Activated CD8-positive, alpha-beta T cell treated with anti-CD3 and anti-CD28 coated beads for 36 hours (primary cell): ENCODE measurements at regions not wholly inside any gene's neighbourhood (a gene's known extent, or its start where the extent isn't known, plus 50 kb on each side); places are given as distances from the start of the nearest gene placed in this dataset.

Experiments used
- ATAC-seq: fragments of 200-7000 bp; cut with Tn5 transposase; one replicate; pipeline ENCODE4 v1.10.0; 2021; ENCODE audit warnings: mild to moderate bottlenecking, moderate library complexity
- CTCF ChIA-PET: fragments of 350-600 bp; sonication (Branson Sonifier 250); formaldehyde crosslinking; loops from one replicate; lab custom pipeline; 2021; ENCODE audit warnings: antibody characterized with exemption; lab: Charles Lee
- POLR2A ChIA-PET: fragments of 350-600 bp; sonication (Branson Sonifier 250); formaldehyde crosslinking; loops from one replicate; lab custom pipeline; 2021; ENCODE audit warnings: antibody characterized with exemption; lab: Charles Lee
- DNase-seq: peaks from one replicate; pipeline ENCODE4 v3.0.0-alpha.2; 2020
- H3K27ac Mint-ChIP-seq: one replicate; pipeline ENCODE4 v1.8.0; 2021; ENCODE audit warnings: mild to moderate bottlenecking, mixed read lengths
- H3K27me3 Mint-ChIP-seq: one replicate; pipeline ENCODE4 v1.8.0; 2021; ENCODE audit warnings: mixed read lengths
- H3K36me3 Mint-ChIP-seq: one replicate; pipeline ENCODE4 v1.8.0; 2021; ENCODE audit warnings: low read depth, mixed read lengths
- H3K4me1 Mint-ChIP-seq: one replicate; pipeline ENCODE4 v1.8.0; 2021; ENCODE audit warnings: low read depth, mixed read lengths
- H3K4me3 Mint-ChIP-seq: one replicate; pipeline ENCODE4 v1.8.0; 2021; ENCODE audit warnings: mild to moderate bottlenecking, moderate library complexity, mixed read lengths
- H3K9me3 Mint-ChIP-seq: one replicate; pipeline ENCODE4 v1.8.0; 2021; ENCODE audit warnings: mixed read lengths
- intact Hi-C: fragments of 100-400 bp; cut with micrococcal nuclease; formaldehyde crosslinking; loops from one replicate; pipeline ENCODE4 v1.10.0; 2022
- TF ChIP-seq, protein P1 (sequence below): fragments of 200-600 bp; IDR thresholded peaks from one replicate; pipeline ENCODE4 v1.8.0; 2022; ENCODE audit warnings: antibody characterized with exemption, mild to moderate bottlenecking

DNA sequence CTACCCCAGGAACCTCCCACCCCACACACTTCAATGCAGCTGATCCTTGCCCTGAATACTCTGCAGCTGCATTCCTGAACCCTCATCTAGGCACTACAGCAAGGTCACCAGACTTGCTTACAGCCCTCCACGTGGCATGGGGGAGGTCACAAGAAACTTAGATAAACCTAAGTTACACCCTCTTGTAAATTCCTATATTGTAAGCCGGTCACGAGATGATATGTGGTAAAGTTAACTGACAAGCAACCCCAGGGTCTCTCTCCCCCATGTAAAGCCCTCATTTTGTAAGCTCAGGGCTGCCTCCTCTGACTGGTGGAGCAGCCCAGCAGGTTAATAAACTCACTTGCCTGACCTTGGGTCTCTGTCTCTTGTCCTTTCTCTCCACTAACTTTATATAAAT, 570.7 kb downstream of the PCDH7 start:
- ChIA-PET CTCF (no interaction called here), POLR2A (no interaction called here)
- H3K9me3 Mint-ChIP-seq: peaks cover 17% of the 10 kb centered on the region
- ATAC-seq: no peak
- no peak overlapping the region for H3K4me3 Mint-ChIP-seq
- TF ChIP-seq, protein P1, sequence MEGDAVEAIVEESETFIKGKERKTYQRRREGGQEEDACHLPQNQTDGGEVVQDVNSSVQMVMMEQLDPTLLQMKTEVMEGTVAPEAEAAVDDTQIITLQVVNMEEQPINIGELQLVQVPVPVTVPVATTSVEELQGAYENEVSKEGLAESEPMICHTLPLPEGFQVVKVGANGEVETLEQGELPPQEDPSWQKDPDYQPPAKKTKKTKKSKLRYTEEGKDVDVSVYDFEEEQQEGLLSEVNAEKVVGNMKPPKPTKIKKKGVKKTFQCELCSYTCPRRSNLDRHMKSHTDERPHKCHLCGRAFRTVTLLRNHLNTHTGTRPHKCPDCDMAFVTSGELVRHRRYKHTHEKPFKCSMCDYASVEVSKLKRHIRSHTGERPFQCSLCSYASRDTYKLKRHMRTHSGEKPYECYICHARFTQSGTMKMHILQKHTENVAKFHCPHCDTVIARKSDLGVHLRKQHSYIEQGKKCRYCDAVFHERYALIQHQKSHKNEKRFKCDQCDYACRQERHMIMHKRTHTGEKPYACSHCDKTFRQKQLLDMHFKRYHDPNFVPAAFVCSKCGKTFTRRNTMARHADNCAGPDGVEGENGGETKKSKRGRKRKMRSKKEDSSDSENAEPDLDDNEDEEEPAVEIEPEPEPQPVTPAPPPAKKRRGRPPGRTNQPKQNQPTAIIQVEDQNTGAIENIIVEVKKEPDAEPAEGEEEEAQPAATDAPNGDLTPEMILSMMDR: no peak
- intact Hi-C loops: no loop called here
- no peaks in the 10 kb centered on the region for H3K36me3 Mint-ChIP-seq
- no peak for DNase-seq
- H3K4me1 Mint-ChIP-seq: no peaks in the 10 kb centered on the region
- no peaks in the 10 kb centered on the region for H3K27me3 Mint-ChIP-seq
- no peak overlapping the region for H3K27ac Mint-ChIP-seq

DNA sequence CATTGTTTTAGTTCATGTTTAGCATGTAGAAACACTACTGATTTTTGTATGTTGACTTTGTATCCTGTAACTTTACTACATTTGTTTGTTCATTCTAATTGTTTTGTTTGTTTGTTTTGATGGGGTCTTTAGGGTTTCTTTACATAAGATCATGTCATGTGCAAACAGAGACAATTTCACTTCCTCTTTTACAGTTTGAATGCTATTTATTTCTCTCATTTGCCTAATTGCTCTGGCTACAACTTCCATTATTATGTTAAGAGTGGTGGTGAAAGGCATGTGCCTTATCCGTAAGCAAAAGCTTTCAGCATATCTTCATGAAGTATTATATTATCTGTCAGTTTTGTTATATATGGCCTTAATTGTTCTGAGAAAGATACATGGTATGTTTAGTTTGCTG, 571.1 kb downstream of the PCDH7 start:
- Mint-ChIP-seq H3K4me1 (no peaks in the 10 kb centered on the region), H3K27ac (no peak overlapping the region), H3K4me3 (no peak overlapping the region), H3K36me3 (no peaks in the 10 kb centered on the region), H3K27me3 (no peaks in the 10 kb centered on the region), H3K9me3 (peaks cover 17% of the 10 kb centered on the region)
- DNase-seq: no peak
- intact Hi-C loops: no loop called here
- TF ChIP-seq, protein P1: no peak
- POLR2A ChIA-PET: no interaction called here
- no peak for ATAC-seq
- CTCF ChIA-PET: no interaction called here

DNA sequence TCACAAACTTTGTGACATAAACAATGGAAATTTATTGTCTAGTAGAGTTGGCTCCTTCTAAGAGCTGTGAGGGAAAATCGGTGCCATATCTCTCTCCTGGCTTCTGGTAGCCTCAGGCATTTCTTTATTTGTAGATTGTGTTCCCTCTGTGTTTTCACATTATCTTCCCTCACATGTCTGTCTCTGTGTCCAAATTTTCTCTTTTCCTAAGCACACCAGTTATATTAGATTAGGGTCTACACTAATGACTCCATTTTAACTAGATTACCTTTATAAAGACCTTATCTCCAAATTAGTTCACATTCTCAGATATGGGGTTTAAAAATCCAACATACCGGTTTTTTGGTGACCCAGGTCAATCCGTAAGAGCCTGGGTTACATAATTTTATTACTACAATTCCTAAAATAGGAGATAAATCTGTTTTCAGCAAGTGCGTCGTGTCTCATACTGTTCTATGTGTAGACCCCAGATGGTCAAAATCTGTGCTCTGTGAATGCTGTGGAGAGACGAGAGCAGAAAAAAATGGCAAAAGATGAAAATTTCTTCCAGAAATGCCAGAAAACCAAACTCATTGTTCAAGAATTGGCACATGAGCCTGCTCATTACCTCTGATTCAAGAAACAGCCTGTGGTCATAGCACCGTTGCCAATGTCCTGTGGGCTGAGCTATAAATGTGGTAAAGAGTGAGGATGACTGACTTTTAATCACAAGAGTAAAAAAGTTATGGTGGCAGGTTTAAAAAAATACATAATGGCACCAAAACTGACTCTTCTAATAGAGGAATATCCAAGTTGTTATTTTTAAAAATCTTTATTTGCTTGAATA, 574.7 kb downstream of the PCDH7 start:
- Mint-ChIP-seq H3K27me3 (no peaks in the 10 kb centered on the region), H3K9me3 (peaks cover 14% of the 10 kb centered on the region), H3K4me3 (no peak overlapping the region), H3K36me3 (no peaks in the 10 kb centered on the region), H3K4me1 (no peaks in the 10 kb centered on the region), H3K27ac (no peak overlapping the region)
- ChIA-PET POLR2A (no interaction called here), CTCF (no interaction called here)
- no peak for DNase-seq
- ATAC-seq: no peak
- TF ChIP-seq, protein P1: no peak
- intact Hi-C loops: no loop called here

DNA sequence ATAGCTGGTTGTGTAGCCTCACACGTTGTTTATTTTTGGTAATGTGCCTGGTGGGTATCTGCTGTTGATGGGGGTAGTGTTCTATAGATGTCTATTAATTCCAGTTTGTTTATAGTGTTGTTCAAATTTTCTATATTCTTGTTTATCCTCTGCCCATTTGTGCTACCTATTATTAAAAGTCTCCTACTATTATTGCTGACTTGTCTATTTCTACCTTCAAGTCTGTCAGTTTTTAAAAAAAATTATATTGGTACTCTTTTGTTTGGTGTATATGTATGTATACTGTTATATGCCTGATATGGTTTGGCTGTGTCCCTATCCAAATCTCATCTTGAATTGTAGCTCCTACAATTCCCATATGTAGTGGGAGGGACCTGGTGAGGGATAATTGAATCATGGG, 578.6 kb downstream of the PCDH7 start:
- Mint-ChIP-seq H3K36me3 (no peaks in the 10 kb centered on the region), H3K4me1 (no peaks in the 10 kb centered on the region), H3K27me3 (no peaks in the 10 kb centered on the region), H3K4me3 (no peak overlapping the region), H3K9me3 (peaks cover 6% of the 10 kb centered on the region), H3K27ac (no peak overlapping the region)
- DNase-seq (no peak), ATAC-seq (no peak)
- TF ChIP-seq, protein P1: no peak
- intact Hi-C loops: no loop called here
- POLR2A ChIA-PET: interaction anchor here (0.7 kb wide), 1 partner anchor 451 kb away, joined by 3 read pairs; no protein-coding TSS in a partner anchor
- CTCF ChIA-PET: no interaction called here

DNA sequence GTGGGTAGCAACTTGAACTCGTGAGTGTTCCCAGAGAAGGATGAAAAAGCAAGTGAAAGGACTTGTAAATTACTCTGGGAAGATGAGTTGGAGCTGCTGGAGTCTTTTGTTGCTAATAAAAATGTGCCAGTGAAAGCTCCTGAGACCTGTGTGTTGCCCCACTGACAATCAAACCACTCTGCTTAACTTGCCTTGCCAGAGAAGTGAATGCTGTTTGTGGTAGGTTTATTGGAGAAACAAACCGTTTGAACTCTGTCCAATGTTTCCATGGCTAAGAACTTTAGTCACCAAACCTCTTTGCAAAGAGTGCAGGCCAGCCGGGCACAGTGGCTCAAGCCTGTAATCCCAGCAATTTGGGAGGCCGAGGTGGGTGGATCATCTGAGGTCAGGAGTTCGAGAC, 586.9 kb downstream of the PCDH7 start:
- intact Hi-C loops: no loop called here

More for the DNA sequence above, 586.9 kb downstream of the PCDH7 start:
- Mint-ChIP-seq H3K4me1 (no peaks in the 10 kb centered on the region), H3K4me3 (no peak overlapping the region), H3K27me3 (no peaks in the 10 kb centered on the region), H3K36me3 (no peaks in the 10 kb centered on the region), H3K9me3 (peaks cover 11% of the 10 kb centered on the region), H3K27ac (no peak overlapping the region)
- POLR2A ChIA-PET: no interaction called here
- CTCF ChIA-PET: no interaction called here
- ATAC-seq (no peak), DNase-seq (no peak)
- TF ChIP-seq, protein P1: no peak
